ENCODE measurements at regions not wholly inside any gene's neighbourhood (a gene's known extent, or its start where the extent isn't known, plus 50 kb on each side); places are given as distances from the start of the nearest gene placed in this dataset.

DNA sequence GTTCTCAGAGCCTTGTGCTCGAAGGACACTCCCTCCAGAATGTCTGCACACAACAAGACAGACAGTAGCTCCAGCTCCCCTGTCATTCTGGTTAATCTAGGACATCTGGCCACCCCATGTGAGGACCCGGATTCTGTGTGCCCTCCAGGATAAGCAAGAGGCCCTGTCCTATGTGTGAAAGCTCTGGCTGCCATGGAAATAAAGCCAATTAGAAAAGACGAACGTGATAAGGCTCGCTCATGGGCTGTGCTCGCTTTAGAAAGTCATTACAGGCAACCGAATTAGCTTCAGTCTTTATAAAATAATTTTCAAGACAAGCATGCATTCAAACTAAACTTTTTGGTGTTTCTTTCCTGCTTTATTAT, 263.4 kb downstream of the INHBA start:
- TF ChIP-seq EP300 (conservative IDR thresholded peaks at IDR 0.05; ENCODE audit: poor library complexity, severe bottlenecking) (no peak), EZH2 (IDR thresholded peaks at IDR 0.05; ENCODE audit: borderline replicate concordance, insufficient read depth, low read length, poor library complexity, severe bottlenecking) (no peak), SMC3 (conservative IDR thresholded peaks at IDR 0.05; ENCODE audit: poor library complexity) (no peak), MXI1 (conservative IDR thresholded peaks at IDR 0.05; ENCODE audit: poor library complexity, severe bottlenecking) (no peak), POLR2AphosphoS5 (IDR thresholded peaks at IDR 0.05) (no peak)
- TF ChIP-seq, protein P1, sequence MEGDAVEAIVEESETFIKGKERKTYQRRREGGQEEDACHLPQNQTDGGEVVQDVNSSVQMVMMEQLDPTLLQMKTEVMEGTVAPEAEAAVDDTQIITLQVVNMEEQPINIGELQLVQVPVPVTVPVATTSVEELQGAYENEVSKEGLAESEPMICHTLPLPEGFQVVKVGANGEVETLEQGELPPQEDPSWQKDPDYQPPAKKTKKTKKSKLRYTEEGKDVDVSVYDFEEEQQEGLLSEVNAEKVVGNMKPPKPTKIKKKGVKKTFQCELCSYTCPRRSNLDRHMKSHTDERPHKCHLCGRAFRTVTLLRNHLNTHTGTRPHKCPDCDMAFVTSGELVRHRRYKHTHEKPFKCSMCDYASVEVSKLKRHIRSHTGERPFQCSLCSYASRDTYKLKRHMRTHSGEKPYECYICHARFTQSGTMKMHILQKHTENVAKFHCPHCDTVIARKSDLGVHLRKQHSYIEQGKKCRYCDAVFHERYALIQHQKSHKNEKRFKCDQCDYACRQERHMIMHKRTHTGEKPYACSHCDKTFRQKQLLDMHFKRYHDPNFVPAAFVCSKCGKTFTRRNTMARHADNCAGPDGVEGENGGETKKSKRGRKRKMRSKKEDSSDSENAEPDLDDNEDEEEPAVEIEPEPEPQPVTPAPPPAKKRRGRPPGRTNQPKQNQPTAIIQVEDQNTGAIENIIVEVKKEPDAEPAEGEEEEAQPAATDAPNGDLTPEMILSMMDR (IDR thresholded peaks at IDR 0.05; ENCODE audit: poor library complexity, severe bottlenecking): no peak

Data from neural cell (in vitro differentiated cells).